CD4-positive, alpha-beta T cell treated with Interleukin-15 for 1 hour (primary cell): ENCODE measurements at regions not wholly inside any gene's neighbourhood (a gene's known extent, or its start where the extent isn't known, plus 50 kb on each side); places are given as distances from the start of the nearest gene placed in this dataset.
"Not testable (repeated sequence)": the region's sequence is repeated elsewhere in the genome, so short reads cannot be mapped to it uniquely, and the experiment has no call there.

Experiments used
- DNase-seq: peaks from one replicate; pipeline ENCODE4 v3.0.0-alpha.2; 2020

- DNase-seq: not testable (repeated sequence)
These were observed 52.4 kb upstream of the EHHADH start for GRCh38 chr3:185306286-185306685.

- no peak for DNase-seq
These were observed 53.0 kb upstream of the EHHADH start for GRCh38 chr3:185306847-185307246.

- peak; percentile 39 for DNase-seq
These were observed 54.4 kb upstream of the EHHADH start for GRCh38 chr3:185308126-185308754.

GRCh38 chr3:185309302-185309701 is 53.6 kb upstream of the MAP3K13 start:
- no peak for DNase-seq

DNA sequence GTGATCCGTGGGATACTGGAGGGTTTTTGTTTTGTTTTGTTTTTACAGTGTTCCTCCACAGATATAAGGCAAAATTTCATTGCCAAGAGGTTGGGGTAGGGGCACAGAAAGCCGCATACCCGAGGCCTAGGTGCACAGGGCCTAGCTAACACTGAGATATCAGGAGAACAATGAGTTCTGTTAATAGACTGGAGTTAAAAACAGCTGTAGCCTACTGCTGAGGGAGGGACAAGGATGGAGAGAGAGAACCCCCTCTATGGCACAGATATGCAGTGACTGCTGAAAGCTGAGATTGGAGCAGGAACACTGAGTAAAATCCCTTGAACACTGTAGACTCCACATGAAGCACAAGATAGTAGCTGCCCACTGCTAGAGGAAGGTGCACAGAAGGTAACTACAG is 53.1 kb upstream of the MAP3K13 start:
- no peak for DNase-seq

GRCh38 chr3:185311991-185312390 is 50.9 kb upstream of the MAP3K13 start:
- DNase-seq: no peak
